DOHH2 (cell line): ENCODE measurements at regions not wholly inside any gene's neighbourhood (a gene's known extent, or its start where the extent isn't known, plus 50 kb on each side); places are given as distances from the start of the nearest gene placed in this dataset.
"Not testable (repeated sequence)": the region's sequence is repeated elsewhere in the genome, so short reads cannot be mapped to it uniquely, and the experiment has no call there.

Experiments used
- H3F3A ChIP-seq: fragments of 200-600 bp; sonication (generic), shearing (Covaris generic); 2 replicates; pipeline ENCODE4 v1.6.0; 2016; ENCODE audit warnings: antibody characterized with exemption, mild to moderate bottlenecking; ENCODE audit not compliant: control insufficient read depth, insufficient read depth
- H3K27ac ChIP-seq: fragments of 200-600 bp; sonication (generic); 2 replicates; pipeline ENCODE4 v1.5.1; 2014; ENCODE audit warnings: low read depth, mild to moderate bottlenecking, low read length, moderate library complexity
- H3K27me3 ChIP-seq: fragments of 200-600 bp; sonication (generic); 2 replicates; pipeline ENCODE4 v1.6.1; 2014; ENCODE audit warnings: mild to moderate bottlenecking, low read length, mixed read lengths; ENCODE audit not compliant: control insufficient read depth
- H3K36me3 ChIP-seq: fragments of 200-600 bp; sonication (generic); 2 replicates; pipeline ENCODE4 v1.6.1; 2014; ENCODE audit warnings: mild to moderate bottlenecking, low read length, moderate library complexity, mixed read lengths; ENCODE audit not compliant: control insufficient read depth
- H3K4me1 ChIP-seq: fragments of 200-600 bp; sonication (generic); 2 replicates; pipeline ENCODE4 v1.6.1; 2014; ENCODE audit warnings: mild to moderate bottlenecking, low read length, mixed read lengths; ENCODE audit not compliant: control insufficient read depth
- H3K4me2 ChIP-seq: fragments of 200-600 bp; sonication (generic); 2 replicates; pipeline ENCODE4 v1.6.0; 2014; ENCODE audit warnings: mild to moderate bottlenecking, low read length, moderate library complexity
- H3K4me3 ChIP-seq: fragments of 200-600 bp; sonication (generic); 2 replicates; pipeline ENCODE4 v1.5.1; 2014; ENCODE audit warnings: mild to moderate bottlenecking, low read length, mixed read lengths
- H3K79me2 ChIP-seq: fragments of 200-600 bp; sonication (generic); 2 replicates; pipeline ENCODE4 v1.6.1; 2014; ENCODE audit warnings: mild to moderate bottlenecking, low read length, mixed read lengths; ENCODE audit not compliant: control insufficient read depth
- H3K9me2 ChIP-seq: fragments of 200-600 bp; sonication (generic); replicated peaks from 2 replicates; pipeline ENCODE4 v1.6.1; 2014; ENCODE audit warnings: mild to moderate bottlenecking, low read length, mixed read lengths; ENCODE audit not compliant: control insufficient read depth
- H3K9me3 ChIP-seq: fragments of 200-600 bp; sonication (generic); 2 replicates; pipeline ENCODE4 v1.6.1; 2014; ENCODE audit warnings: antibody characterized with exemption, low read length, mixed read lengths; ENCODE audit not compliant: control insufficient read depth, insufficient read depth
- H4K20me1 ChIP-seq: fragments of 200-600 bp; sonication (generic); 2 replicates; pipeline ENCODE4 v1.6.0; 2014; ENCODE audit warnings: low read depth, mild to moderate bottlenecking, antibody characterized with exemption, low read length, moderate library complexity; ENCODE audit not compliant: control insufficient read depth, insufficient read depth
- EZH2phosphoT487 ChIP-seq: fragments of 200-600 bp; sonication (generic); IDR thresholded peaks from 2 replicates; pipeline ENCODE4 v1.6.1; 2017; ENCODE audit warnings: borderline replicate concordance, mild to moderate bottlenecking, antibody characterized with exemption, low read length, moderate library complexity, mixed read lengths
- TF ChIP-seq, protein P1 (sequence below): fragments of 200-600 bp; sonication (generic); IDR thresholded peaks from one replicate; pipeline ENCODE4 v1.5.1; 2014; ENCODE audit warnings: antibody characterized with exemption, mild to moderate bottlenecking, low read depth, low read length; ENCODE audit not compliant: poor library complexity, severe bottlenecking

DNA sequence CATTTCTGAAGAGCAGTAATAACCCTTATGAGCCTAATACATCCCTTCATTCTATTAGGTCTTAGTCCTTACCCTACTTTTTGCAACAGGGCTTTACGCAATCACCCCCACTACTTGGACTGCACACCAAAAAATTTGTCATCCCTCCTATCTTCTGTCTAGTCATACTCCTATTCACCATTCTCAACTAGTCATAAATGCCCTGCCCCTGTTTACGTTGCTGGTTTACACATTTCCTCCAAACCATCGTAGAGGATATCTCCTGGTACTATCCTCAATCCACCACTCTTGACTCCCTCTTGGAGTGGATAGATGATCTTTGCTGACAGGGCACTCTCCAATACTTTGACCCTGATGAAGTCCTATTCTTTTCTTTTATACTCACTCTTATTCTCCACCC lies 98.2 kb upstream of the CCNG1 start:
- H3K27ac ChIP-seq = no peak overlapping the region
- no peaks in the 10 kb centered on the region for H3K27me3 ChIP-seq
- H4K20me1 ChIP-seq = no peaks in the 10 kb centered on the region
- no peak overlapping the region for H3K4me2 ChIP-seq
- no peaks in the 10 kb centered on the region for H3F3A ChIP-seq
- no peak overlapping the region for H3K4me3 ChIP-seq
- H3K4me1 ChIP-seq = no peaks in the 10 kb centered on the region
- TF ChIP-seq EZH2phosphoT487 = no peak
- TF ChIP-seq, protein P1, sequence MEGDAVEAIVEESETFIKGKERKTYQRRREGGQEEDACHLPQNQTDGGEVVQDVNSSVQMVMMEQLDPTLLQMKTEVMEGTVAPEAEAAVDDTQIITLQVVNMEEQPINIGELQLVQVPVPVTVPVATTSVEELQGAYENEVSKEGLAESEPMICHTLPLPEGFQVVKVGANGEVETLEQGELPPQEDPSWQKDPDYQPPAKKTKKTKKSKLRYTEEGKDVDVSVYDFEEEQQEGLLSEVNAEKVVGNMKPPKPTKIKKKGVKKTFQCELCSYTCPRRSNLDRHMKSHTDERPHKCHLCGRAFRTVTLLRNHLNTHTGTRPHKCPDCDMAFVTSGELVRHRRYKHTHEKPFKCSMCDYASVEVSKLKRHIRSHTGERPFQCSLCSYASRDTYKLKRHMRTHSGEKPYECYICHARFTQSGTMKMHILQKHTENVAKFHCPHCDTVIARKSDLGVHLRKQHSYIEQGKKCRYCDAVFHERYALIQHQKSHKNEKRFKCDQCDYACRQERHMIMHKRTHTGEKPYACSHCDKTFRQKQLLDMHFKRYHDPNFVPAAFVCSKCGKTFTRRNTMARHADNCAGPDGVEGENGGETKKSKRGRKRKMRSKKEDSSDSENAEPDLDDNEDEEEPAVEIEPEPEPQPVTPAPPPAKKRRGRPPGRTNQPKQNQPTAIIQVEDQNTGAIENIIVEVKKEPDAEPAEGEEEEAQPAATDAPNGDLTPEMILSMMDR = no peak
- H3K9me3 ChIP-seq = no peaks in the 10 kb centered on the region
- no peaks in the 10 kb centered on the region for H3K79me2 ChIP-seq
- H3K9me2 ChIP-seq = no peaks in the 10 kb centered on the region
- no peaks in the 10 kb centered on the region for H3K36me3 ChIP-seq

DNA sequence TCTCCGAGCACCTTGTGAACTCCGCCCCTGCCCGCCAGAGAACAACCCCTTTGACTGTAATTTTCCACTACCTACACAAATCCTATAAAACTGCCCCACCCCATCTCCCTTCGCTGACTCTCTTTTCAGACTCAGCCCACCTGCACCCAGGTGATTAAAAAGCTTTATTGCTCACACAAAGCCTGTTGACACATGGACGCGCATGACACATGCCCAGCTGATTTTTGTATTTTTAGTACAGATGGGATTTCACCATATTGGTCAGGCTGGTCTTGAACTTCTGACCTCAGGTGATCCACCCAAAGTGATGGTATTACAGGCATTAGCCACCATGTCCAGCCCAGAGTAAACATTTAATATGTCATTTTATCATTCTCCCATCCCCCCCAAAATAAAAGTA lies 97.0 kb upstream of the CCNG1 start:
- H3K27ac ChIP-seq, H3K4me1 ChIP-seq, H3K4me3 ChIP-seq, H3F3A ChIP-seq, H3K9me2 ChIP-seq, H3K27me3 ChIP-seq, H3K9me3 ChIP-seq, H3K36me3 ChIP-seq, H3K79me2 ChIP-seq, H4K20me1 ChIP-seq, H3K4me2 ChIP-seq: not testable (repeated sequence)

DNA sequence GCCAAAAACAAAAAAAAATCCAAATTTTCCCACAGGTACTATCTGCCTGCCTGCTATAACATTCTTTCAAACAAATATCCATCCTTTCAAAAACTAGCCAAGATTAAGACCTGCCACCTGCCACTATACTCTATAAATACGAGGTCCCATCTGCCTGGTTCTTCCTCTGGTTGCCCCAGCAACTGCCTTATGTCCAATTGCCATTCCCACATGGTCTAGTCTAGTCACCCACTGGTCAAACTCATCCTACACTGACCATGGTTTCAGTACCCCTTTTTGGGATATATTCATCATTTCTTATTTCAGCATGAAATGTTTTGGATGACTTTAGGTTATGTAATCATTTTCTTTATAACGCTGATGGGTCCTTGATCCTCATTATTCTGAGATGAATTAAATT lies 95.1 kb upstream of the CCNG1 start:
- Histone ChIP-seq H3K36me3 (no peaks in the 10 kb centered on the region), H3K9me2 (no peaks in the 10 kb centered on the region), H3F3A (no peaks in the 10 kb centered on the region), H3K79me2 (no peaks in the 10 kb centered on the region), H3K9me3 (no peaks in the 10 kb centered on the region), H3K4me2 (no peak overlapping the region), H3K4me1 (peaks cover 3% of the 10 kb centered on the region), H3K27me3 (no peaks in the 10 kb centered on the region), H3K4me3 (no peak overlapping the region), H4K20me1 (no peaks in the 10 kb centered on the region), H3K27ac (no peak overlapping the region)
- TF ChIP-seq, protein P1 = no peak
- no peak for TF ChIP-seq EZH2phosphoT487

GRCh38 chr5:163345216-163345615 lies 92.2 kb upstream of the CCNG1 start:
- no peaks in the 10 kb centered on the region for H3K27me3 ChIP-seq
- H4K20me1 ChIP-seq = no peaks in the 10 kb centered on the region

More at GRCh38 chr5:163345216-163345615, 92.2 kb upstream of the CCNG1 start:
- H3K9me2 ChIP-seq = no peaks in the 10 kb centered on the region
- TF ChIP-seq EZH2phosphoT487 = no peak
- TF ChIP-seq, protein P1 = no peak
- no peaks in the 10 kb centered on the region for H3K36me3 ChIP-seq
- no peaks in the 10 kb centered on the region for H3F3A ChIP-seq
- H3K27ac ChIP-seq = no peak overlapping the region
- peaks cover 25% of the 10 kb centered on the region for H3K4me1 ChIP-seq
- H3K9me3 ChIP-seq = no peaks in the 10 kb centered on the region
- no peak overlapping the region for H3K4me2 ChIP-seq
- no peaks in the 10 kb centered on the region for H3K79me2 ChIP-seq
- H3K4me3 ChIP-seq = no peak overlapping the region
